GM18499 (cell line): ENCODE measurements at regions not wholly inside any gene's neighbourhood (a gene's known extent, or its start where the extent isn't known, plus 50 kb on each side); places are given as distances from the start of the nearest gene placed in this dataset.

Experiments used
- ATAC-seq: cut with Tn5 transposase; IDR thresholded peaks from one replicate; pipeline ENCODE4 v1.9.1; 2021; ENCODE audit warnings: moderate number of reproducible peaks; ENCODE audit not compliant: insufficient read depth, unreplicated experiment

DNA sequence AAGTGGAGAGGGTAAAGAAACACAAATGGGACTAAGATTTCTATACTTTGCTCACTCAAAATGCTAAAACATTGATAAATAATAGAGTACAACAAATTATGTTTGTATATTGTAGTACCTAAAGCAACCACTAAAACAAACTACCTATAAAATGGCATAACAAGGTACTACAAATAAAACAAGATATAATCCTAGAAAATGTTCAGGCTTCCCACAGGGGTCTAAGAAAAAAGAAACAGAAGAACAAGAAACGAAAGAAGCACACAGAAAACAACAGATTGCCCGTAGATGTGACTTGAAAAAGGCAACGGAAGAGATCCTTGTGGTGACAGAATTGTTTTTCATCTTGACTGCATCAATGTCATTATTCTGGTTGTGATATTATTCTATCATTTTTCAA is 63.3 kb upstream of the ADGRL4 start:
- no peak for ATAC-seq

DNA sequence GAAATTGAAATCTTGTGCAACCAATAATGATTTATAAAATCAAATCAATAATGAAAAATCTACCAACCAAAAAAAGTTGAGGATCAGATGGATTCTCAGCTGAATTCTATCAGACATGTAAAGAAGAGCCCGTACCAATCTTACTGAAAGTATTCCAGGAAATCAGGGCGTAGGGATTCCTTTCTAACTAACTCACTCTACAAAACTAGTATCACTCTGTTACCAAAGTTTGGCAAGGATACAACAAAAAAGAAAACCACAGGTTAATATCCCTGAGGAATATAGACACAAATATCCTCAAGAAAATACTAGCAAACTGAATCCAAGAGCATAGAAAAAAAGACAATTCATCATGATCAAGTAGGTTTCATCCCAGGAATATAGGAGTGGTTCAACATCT is 52.8 kb upstream of the ADGRL4 start:
- ATAC-seq = no peak
